ENCODE measurements at regions not wholly inside any gene's neighbourhood (a gene's known extent, or its start where the extent isn't known, plus 50 kb on each side); places are given as distances from the start of the nearest gene placed in this dataset.

DNA sequence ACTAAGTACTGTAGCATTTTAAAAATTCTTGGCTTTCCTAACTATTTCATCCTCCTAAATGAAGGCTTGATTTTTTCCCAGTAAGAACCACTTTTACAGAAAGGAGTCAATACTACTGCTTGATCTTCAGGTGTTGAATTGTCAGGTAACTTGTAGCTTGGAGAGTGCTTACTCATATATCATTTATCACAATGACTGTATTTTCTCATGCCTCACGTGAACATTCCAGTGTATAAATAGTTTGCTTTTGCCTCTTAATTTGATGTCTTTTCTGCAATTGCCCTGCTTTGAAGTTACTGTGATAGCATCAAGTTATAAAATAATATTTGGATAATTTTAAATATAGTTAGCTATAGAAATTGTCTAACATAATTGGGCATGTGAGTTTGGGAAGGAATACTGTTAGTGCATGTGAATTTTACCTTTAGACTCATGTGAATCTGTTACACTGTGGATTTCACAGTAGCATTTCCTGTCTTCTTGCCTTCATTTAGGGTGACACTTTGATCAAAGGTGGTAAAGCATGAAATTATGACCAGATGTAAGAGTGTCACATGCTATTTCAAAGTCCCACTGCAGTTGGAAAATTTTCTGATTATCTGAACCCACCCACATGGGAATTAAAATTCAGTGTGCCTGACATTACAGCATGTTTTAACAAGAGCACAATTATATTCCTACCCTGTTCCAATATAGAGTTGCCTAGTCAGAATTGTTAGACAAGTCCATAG, 962.8 kb downstream of the DNAJB9 start (continued):
- TF ChIP-seq, protein P1, sequence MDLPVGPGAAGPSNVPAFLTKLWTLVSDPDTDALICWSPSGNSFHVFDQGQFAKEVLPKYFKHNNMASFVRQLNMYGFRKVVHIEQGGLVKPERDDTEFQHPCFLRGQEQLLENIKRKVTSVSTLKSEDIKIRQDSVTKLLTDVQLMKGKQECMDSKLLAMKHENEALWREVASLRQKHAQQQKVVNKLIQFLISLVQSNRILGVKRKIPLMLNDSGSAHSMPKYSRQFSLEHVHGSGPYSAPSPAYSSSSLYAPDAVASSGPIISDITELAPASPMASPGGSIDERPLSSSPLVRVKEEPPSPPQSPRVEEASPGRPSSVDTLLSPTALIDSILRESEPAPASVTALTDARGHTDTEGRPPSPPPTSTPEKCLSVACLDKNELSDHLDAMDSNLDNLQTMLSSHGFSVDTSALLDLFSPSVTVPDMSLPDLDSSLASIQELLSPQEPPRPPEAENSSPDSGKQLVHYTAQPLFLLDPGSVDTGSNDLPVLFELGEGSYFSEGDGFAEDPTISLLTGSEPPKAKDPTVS (IDR thresholded peaks at IDR 0.05; ENCODE audit: low read depth, low read length): no peak
- TF ChIP-seq, protein P2, sequence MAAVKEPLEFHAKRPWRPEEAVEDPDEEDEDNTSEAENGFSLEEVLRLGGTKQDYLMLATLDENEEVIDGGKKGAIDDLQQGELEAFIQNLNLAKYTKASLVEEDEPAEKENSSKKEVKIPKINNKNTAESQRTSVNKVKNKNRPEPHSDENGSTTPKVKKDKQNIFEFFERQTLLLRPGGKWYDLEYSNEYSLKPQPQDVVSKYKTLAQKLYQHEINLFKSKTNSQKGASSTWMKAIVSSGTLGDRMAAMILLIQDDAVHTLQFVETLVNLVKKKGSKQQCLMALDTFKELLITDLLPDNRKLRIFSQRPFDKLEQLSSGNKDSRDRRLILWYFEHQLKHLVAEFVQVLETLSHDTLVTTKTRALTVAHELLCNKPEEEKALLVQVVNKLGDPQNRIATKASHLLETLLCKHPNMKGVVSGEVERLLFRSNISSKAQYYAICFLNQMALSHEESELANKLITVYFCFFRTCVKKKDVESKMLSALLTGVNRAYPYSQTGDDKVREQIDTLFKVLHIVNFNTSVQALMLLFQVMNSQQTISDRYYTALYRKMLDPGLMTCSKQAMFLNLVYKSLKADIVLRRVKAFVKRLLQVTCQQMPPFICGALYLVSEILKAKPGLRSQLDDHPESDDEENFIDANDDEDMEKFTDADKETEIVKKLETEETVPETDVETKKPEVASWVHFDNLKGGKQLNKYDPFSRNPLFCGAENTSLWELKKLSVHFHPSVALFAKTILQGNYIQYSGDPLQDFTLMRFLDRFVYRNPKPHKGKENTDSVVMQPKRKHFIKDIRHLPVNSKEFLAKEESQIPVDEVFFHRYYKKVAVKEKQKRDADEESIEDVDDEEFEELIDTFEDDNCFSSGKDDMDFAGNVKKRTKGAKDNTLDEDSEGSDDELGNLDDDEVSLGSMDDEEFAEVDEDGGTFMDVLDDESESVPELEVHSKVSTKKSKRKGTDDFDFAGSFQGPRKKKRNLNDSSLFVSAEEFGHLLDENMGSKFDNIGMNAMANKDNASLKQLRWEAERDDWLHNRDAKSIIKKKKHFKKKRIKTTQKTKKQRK (IDR thresholded peaks at IDR 0.05; ENCODE audit: low read depth, low read length): no peak
- TF ChIP-seq MEF2B (IDR thresholded peaks at IDR 0.05; ENCODE audit: partially characterized antibody, poor library complexity, severe bottlenecking): peak; percentile 86
- no peak for TF ChIP-seq ZSCAN29 (IDR thresholded peaks at IDR 0.05)
- TF ChIP-seq RBBP5 (conservative IDR thresholded peaks at IDR 0.05): no peak
- TF ChIP-seq, protein P3, sequence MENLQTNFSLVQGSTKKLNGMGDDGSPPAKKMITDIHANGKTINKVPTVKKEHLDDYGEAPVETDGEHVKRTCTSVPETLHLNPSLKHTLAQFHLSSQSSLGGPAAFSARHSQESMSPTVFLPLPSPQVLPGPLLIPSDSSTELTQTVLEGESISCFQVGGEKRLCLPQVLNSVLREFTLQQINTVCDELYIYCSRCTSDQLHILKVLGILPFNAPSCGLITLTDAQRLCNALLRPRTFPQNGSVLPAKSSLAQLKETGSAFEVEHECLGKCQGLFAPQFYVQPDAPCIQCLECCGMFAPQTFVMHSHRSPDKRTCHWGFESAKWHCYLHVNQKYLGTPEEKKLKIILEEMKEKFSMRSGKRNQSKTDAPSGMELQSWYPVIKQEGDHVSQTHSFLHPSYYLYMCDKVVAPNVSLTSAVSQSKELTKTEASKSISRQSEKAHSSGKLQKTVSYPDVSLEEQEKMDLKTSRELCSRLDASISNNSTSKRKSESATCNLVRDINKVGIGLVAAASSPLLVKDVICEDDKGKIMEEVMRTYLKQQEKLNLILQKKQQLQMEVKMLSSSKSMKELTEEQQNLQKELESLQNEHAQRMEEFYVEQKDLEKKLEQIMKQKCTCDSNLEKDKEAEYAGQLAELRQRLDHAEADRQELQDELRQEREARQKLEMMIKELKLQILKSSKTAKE (IDR thresholded peaks at IDR 0.05; ENCODE audit: low read depth, poor library complexity, severe bottlenecking): no peak
- TF ChIP-seq GATAD2B (conservative IDR thresholded peaks at IDR 0.05; ENCODE audit: low read depth): peak; percentile 68
- no peak for TF ChIP-seq SRF (IDR thresholded peaks at IDR 0.05; ENCODE audit: low read depth in 2 of 2, low read length in 2 of 2)
- TF ChIP-seq, protein P4, sequence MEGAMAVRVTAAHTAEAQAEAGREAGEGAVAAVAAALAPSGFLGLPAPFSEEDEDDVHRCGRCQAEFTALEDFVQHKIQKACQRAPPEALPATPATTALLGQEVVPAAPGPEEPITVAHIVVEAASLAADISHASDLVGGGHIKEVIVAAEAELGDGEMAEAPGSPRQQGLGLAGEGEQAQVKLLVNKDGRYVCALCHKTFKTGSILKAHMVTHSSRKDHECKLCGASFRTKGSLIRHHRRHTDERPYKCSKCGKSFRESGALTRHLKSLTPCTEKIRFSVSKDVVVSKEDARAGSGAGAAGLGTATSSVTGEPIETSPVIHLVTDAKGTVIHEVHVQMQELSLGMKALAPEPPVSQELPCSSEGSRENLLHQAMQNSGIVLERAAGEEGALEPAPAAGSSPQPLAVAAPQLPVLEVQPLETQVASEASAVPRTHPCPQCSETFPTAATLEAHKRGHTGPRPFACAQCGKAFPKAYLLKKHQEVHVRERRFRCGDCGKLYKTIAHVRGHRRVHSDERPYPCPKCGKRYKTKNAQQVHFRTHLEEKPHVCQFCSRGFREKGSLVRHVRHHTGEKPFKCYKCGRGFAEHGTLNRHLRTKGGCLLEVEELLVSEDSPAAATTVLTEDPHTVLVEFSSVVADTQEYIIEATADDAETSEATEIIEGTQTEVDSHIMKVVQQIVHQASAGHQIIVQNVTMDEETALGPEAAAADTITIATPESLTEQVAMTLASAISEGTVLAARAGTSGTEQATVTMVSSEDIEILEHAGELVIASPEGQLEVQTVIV (IDR thresholded peaks at IDR 0.05; ENCODE audit: borderline replicate concordance, partially characterized antibody): no peak
- no peak for TF ChIP-seq NR2C1 (IDR thresholded peaks at IDR 0.05)
- no peak for TF ChIP-seq BRCA1 (IDR thresholded peaks at IDR 0.05; ENCODE audit: low read depth, low read length)
- no peak for TF ChIP-seq LARP7 (IDR thresholded peaks at IDR 0.05)
- TF ChIP-seq SMARCA5 (IDR thresholded peaks at IDR 0.05): no peak
- TF ChIP-seq, protein P5, sequence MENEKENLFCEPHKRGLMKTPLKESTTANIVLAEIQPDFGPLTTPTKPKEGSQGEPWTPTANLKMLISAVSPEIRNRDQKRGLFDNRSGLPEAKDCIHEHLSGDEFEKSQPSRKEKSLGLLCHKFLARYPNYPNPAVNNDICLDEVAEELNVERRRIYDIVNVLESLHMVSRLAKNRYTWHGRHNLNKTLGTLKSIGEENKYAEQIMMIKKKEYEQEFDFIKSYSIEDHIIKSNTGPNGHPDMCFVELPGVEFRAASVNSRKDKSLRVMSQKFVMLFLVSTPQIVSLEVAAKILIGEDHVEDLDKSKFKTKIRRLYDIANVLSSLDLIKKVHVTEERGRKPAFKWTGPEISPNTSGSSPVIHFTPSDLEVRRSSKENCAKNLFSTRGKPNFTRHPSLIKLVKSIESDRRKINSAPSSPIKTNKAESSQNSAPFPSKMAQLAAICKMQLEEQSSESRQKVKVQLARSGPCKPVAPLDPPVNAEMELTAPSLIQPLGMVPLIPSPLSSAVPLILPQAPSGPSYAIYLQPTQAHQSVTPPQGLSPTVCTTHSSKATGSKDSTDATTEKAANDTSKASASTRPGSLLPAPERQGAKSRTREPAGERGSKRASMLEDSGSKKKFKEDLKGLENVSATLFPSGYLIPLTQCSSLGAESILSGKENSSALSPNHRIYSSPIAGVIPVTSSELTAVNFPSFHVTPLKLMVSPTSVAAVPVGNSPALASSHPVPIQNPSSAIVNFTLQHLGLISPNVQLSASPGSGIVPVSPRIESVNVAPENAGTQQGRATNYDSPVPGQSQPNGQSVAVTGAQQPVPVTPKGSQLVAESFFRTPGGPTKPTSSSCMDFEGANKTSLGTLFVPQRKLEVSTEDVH (IDR thresholded peaks at IDR 0.05; ENCODE audit: low read depth, partially characterized antibody): no peak
- TF ChIP-seq NFIC (IDR thresholded peaks at IDR 0.05; ENCODE audit: low read depth, low read length): no peak; the same call in 1 of the 2 replicates
- TF ChIP-seq ZBED1 (IDR thresholded peaks at IDR 0.05; ENCODE audit: borderline replicate concordance): no peak
- no peak for TF ChIP-seq ZNF24 (IDR thresholded peaks at IDR 0.05)
- TF ChIP-seq RAD51 (IDR thresholded peaks at IDR 0.05): peak; percentile 58
